ENCODE measurements at regions not wholly inside any gene's neighbourhood (a gene's known extent, or its start where the extent isn't known, plus 50 kb on each side); places are given as distances from the start of the nearest gene placed in this dataset.
"Not testable (repeated sequence)": the region's sequence is repeated elsewhere in the genome, so short reads cannot be mapped to it uniquely, and the experiment has no call there.

- no peaks in the 10 kb centered on the region for H3K27me3 ChIP-seq (ENCODE audit: insufficient read depth, low read length, poor library complexity, severe bottlenecking)
- TF ChIP-seq EZH2phosphoT487 (IDR thresholded peaks at IDR 0.05; ENCODE audit: borderline replicate concordance) (no peak), CTCF (conservative IDR thresholded peaks at IDR 0.05; ENCODE audit: low read length) (no peak)
- H2AFZ ChIP-seq (ENCODE audit: low read length) = no peak overlapping the region
- H3K36me3 ChIP-seq (ENCODE audit: insufficient read depth, low read length) = no peaks in the 10 kb centered on the region
- no peaks in the 10 kb centered on the region for H4K20me1 ChIP-seq (ENCODE audit: insufficient read depth, low read length, poor library complexity, severe bottlenecking)
- no peak overlapping the region for H3K9ac ChIP-seq (ENCODE audit: low read depth, low read length, poor library complexity, severe bottlenecking)
- H3F3A ChIP-seq (ENCODE audit: low read depth) = no peaks in the 10 kb centered on the region
- no peak overlapping the region for H3K4me3 ChIP-seq (ENCODE audit: low read length, poor library complexity, severe bottlenecking)
- no peaks in the 10 kb centered on the region for H3K79me2 ChIP-seq (ENCODE audit: insufficient read depth, low read length)
- no peak overlapping the region for H3K4me2 ChIP-seq (ENCODE audit: low read depth, low read length, poor library complexity, severe bottlenecking)
- no peaks in the 10 kb centered on the region for H3K4me1 ChIP-seq (ENCODE audit: insufficient read depth, low read length, poor library complexity, severe bottlenecking)
- H3K9me3 ChIP-seq (ENCODE audit: insufficient read depth, low read depth, low read length) = peaks cover 10% of the 10 kb centered on the region; the same call in 1 of the 2 replicates
- no peaks in the 10 kb centered on the region for H3K9me2 ChIP-seq (replicated peaks; ENCODE audit: low read depth, low read length)
Observed at GRCh38 chr1:194419721-194420120, 1233.3 kb upstream of the B3GALT2 start.

GRCh38 chr1:194410756-194411155, 1224.3 kb upstream of the B3GALT2 start:
- Histone ChIP-seq H3F3A (ENCODE audit: low read depth) (no peaks in the 10 kb centered on the region), H3K9me2 (replicated peaks; ENCODE audit: low read depth, low read length) (no peaks in the 10 kb centered on the region), H3K79me2 (ENCODE audit: insufficient read depth, low read length) (no peaks in the 10 kb centered on the region), H3K4me1 (ENCODE audit: insufficient read depth, low read length, poor library complexity, severe bottlenecking) (no peaks in the 10 kb centered on the region), H3K27me3 (ENCODE audit: insufficient read depth, low read length, poor library complexity, severe bottlenecking) (no peaks in the 10 kb centered on the region), H4K20me1 (ENCODE audit: insufficient read depth, low read length, poor library complexity, severe bottlenecking) (no peaks in the 10 kb centered on the region), H3K9me3 (ENCODE audit: insufficient read depth, low read depth, low read length) (no peaks in the 10 kb centered on the region), H2AFZ (ENCODE audit: low read length) (no peak overlapping the region), H3K36me3 (ENCODE audit: insufficient read depth, low read length) (no peaks in the 10 kb centered on the region), H3K4me3 (ENCODE audit: low read length, poor library complexity, severe bottlenecking) (no peak overlapping the region), H3K9ac (ENCODE audit: low read depth, low read length, poor library complexity, severe bottlenecking) (no peak overlapping the region), H3K4me2 (ENCODE audit: low read depth, low read length, poor library complexity, severe bottlenecking) (no peak overlapping the region)
- no peak for TF ChIP-seq EZH2phosphoT487 (IDR thresholded peaks at IDR 0.05; ENCODE audit: borderline replicate concordance)
- no peak for TF ChIP-seq CTCF (conservative IDR thresholded peaks at IDR 0.05; ENCODE audit: low read length)

GRCh38 chr1:194407238-194407637, 1220.8 kb upstream of the B3GALT2 start:
- H3K79me2 ChIP-seq (ENCODE audit: insufficient read depth, low read length); H3K36me3 ChIP-seq (ENCODE audit: insufficient read depth, low read length); H2AFZ ChIP-seq (ENCODE audit: low read length); H3K4me2 ChIP-seq (ENCODE audit: low read depth, low read length, poor library complexity, severe bottlenecking); H3K27me3 ChIP-seq (ENCODE audit: insufficient read depth, low read length, poor library complexity, severe bottlenecking); H3K4me1 ChIP-seq (ENCODE audit: insufficient read depth, low read length, poor library complexity, severe bottlenecking); H3K9ac ChIP-seq (ENCODE audit: low read depth, low read length, poor library complexity, severe bottlenecking); H3K9me2 ChIP-seq (replicated peaks; ENCODE audit: low read depth, low read length); H3F3A ChIP-seq (ENCODE audit: low read depth); H3K4me3 ChIP-seq (ENCODE audit: low read length, poor library complexity, severe bottlenecking); H4K20me1 ChIP-seq (ENCODE audit: insufficient read depth, low read length, poor library complexity, severe bottlenecking); H3K9me3 ChIP-seq (ENCODE audit: insufficient read depth, low read depth, low read length): not testable (repeated sequence)

GRCh38 chr1:194394676-194395075, 1208.3 kb upstream of the B3GALT2 start:
- no peak overlapping the region for H3K9ac ChIP-seq (ENCODE audit: low read depth, low read length, poor library complexity, severe bottlenecking)

More at GRCh38 chr1:194394676-194395075, 1208.3 kb upstream of the B3GALT2 start:
- Histone ChIP-seq H3K27me3 (ENCODE audit: insufficient read depth, low read length, poor library complexity, severe bottlenecking) (no peaks in the 10 kb centered on the region), H3K9me2 (replicated peaks; ENCODE audit: low read depth, low read length) (no peaks in the 10 kb centered on the region), H2AFZ (ENCODE audit: low read length) (no peak overlapping the region), H3K4me1 (ENCODE audit: insufficient read depth, low read length, poor library complexity, severe bottlenecking) (no peaks in the 10 kb centered on the region), H3K36me3 (ENCODE audit: insufficient read depth, low read length) (no peaks in the 10 kb centered on the region), H4K20me1 (ENCODE audit: insufficient read depth, low read length, poor library complexity, severe bottlenecking) (no peaks in the 10 kb centered on the region), H3K79me2 (ENCODE audit: insufficient read depth, low read length) (no peaks in the 10 kb centered on the region), H3K4me3 (ENCODE audit: low read length, poor library complexity, severe bottlenecking) (no peak overlapping the region), H3F3A (ENCODE audit: low read depth) (no peaks in the 10 kb centered on the region), H3K9me3 (ENCODE audit: insufficient read depth, low read depth, low read length) (no peaks in the 10 kb centered on the region), H3K4me2 (ENCODE audit: low read depth, low read length, poor library complexity, severe bottlenecking) (no peak overlapping the region)
- TF ChIP-seq EZH2phosphoT487 (IDR thresholded peaks at IDR 0.05; ENCODE audit: borderline replicate concordance) (no peak), CTCF (conservative IDR thresholded peaks at IDR 0.05; ENCODE audit: low read length) (no peak)

Data from Loucy (cell line).